H9 (cell line): ENCODE measurements at regions not wholly inside any gene's neighbourhood (a gene's known extent, or its start where the extent isn't known, plus 50 kb on each side); places are given as distances from the start of the nearest gene placed in this dataset.

Experiments used
- DNase-seq: peaks from one replicate; pipeline ENCODE4 v3.0.0-alpha.2; 2017
- H2AFZ ChIP-seq: one replicate; pipeline ENCODE4 v1.6.1; 2013; ENCODE audit warnings: mild to moderate bottlenecking, low read length, control low read depth, moderate library complexity
- H2AK5ac ChIP-seq: 2 replicates; pipeline ENCODE4 v1.6.1; 2013; ENCODE audit warnings: low read length, control low read depth, mixed read lengths; ENCODE audit not compliant: insufficient read length
- H2BK120ac ChIP-seq: one replicate; pipeline ENCODE4 v1.6.1; 2013; ENCODE audit warnings: low read depth, mild to moderate bottlenecking, low read length, control low read depth, inconsistent platforms; ENCODE audit not compliant: poor library complexity, severe bottlenecking
- H2BK12ac ChIP-seq: 2 replicates; pipeline ENCODE4 v1.6.1; 2013; ENCODE audit warnings: low read length, control low read depth, mixed read lengths, low read depth; ENCODE audit not compliant: insufficient read length
- H2BK15ac ChIP-seq: 2 replicates; pipeline ENCODE4 v1.6.1; 2013; ENCODE audit warnings: low read depth, low read length, control low read depth
- H2BK20ac ChIP-seq: one replicate; pipeline ENCODE4 v1.6.1; 2013; ENCODE audit warnings: low read depth, mild to moderate bottlenecking, low read length, control low read depth, inconsistent platforms; ENCODE audit not compliant: poor library complexity, severe bottlenecking
- H2BK5ac ChIP-seq: 2 replicates; pipeline ENCODE4 v1.6.1; 2013; ENCODE audit warnings: low read length, control low read depth, mixed read lengths; ENCODE audit not compliant: insufficient read length
- H3K14ac ChIP-seq: 2 replicates; pipeline ENCODE4 v1.6.1; 2013; ENCODE audit warnings: low read length, control low read depth; ENCODE audit not compliant: insufficient read depth
- H3K18ac ChIP-seq: 2 replicates; pipeline ENCODE4 v1.6.1; 2013; ENCODE audit warnings: low read depth, mild to moderate bottlenecking, mixed read lengths, low read length, control low read depth; ENCODE audit not compliant: insufficient read length
- H3K23ac ChIP-seq: 2 replicates; pipeline ENCODE4 v1.6.1; 2013; ENCODE audit warnings: low read length, control low read depth, mixed read lengths, low read depth; ENCODE audit not compliant: insufficient read length
- H3K23me2 ChIP-seq: 2 replicates; pipeline ENCODE4 v1.6.1; 2013; ENCODE audit warnings: low read depth, mild to moderate bottlenecking, mixed read lengths, low read length, control low read depth; ENCODE audit not compliant: insufficient read length, poor library complexity, severe bottlenecking
- H3K27ac ChIP-seq: 2 replicates; pipeline ENCODE4 v1.5.1; 2013; ENCODE audit warnings: low read length, control low read depth, mixed read lengths, low read depth; ENCODE audit not compliant: insufficient read length
- H3K27me3 ChIP-seq: 2 replicates; pipeline ENCODE4 v1.6.1; 2013; ENCODE audit warnings: low read length, control low read depth, inconsistent platforms; ENCODE audit not compliant: insufficient read depth
- H3K4ac ChIP-seq: 2 replicates; pipeline ENCODE4 v1.6.1; 2013; ENCODE audit warnings: low read depth, mild to moderate bottlenecking, control low read depth, inconsistent platforms, low read length, moderate library complexity
- H3K4me1 ChIP-seq: 2 replicates; pipeline ENCODE4 v1.6.1; 2013; ENCODE audit warnings: low read length, control low read depth, inconsistent platforms; ENCODE audit not compliant: insufficient read depth
- H3K4me2 ChIP-seq: 2 replicates; pipeline ENCODE4 v1.6.1; 2013; ENCODE audit warnings: low read length, control low read depth, mixed read lengths; ENCODE audit not compliant: insufficient read length, insufficient read depth
- H3K56ac ChIP-seq: 2 replicates; pipeline ENCODE4 v1.6.1; 2013; ENCODE audit warnings: low read depth, mild to moderate bottlenecking, mixed read lengths, low read length, control low read depth; ENCODE audit not compliant: insufficient read length
- H3K79me1 ChIP-seq: 2 replicates; pipeline ENCODE4 v1.6.1; 2013; ENCODE audit warnings: low read depth, mild to moderate bottlenecking, moderate library complexity, low read length, control low read depth, inconsistent platforms; ENCODE audit not compliant: insufficient read depth, poor library complexity, severe bottlenecking
- H3K79me2 ChIP-seq: 2 replicates; pipeline ENCODE4 v1.6.1; 2013; ENCODE audit warnings: low read length, control low read depth, inconsistent platforms; ENCODE audit not compliant: insufficient read depth
- H3K9ac ChIP-seq: 2 replicates; pipeline ENCODE4 v1.6.1; 2013; ENCODE audit warnings: low read length, control low read depth, mixed read lengths; ENCODE audit not compliant: insufficient read length; ENCODE audit errors: extremely low read depth
- H3K9me3 ChIP-seq: one replicate; pipeline ENCODE4 v1.6.1; 2013; ENCODE audit warnings: low read depth, low read length, inconsistent platforms; ENCODE audit not compliant: control insufficient read depth
- H3T11ph ChIP-seq: one replicate; pipeline ENCODE4 v1.6.1; 2013; ENCODE audit warnings: mild to moderate bottlenecking, low read length, control low read depth, inconsistent platforms
- H4K20me1 ChIP-seq: one replicate; pipeline ENCODE4 v1.6.1; 2013; ENCODE audit not compliant: control insufficient read depth, insufficient read length, insufficient read depth
- H4K5ac ChIP-seq: 2 replicates; pipeline ENCODE4 v1.6.1; 2013; ENCODE audit warnings: low read depth, mild to moderate bottlenecking, mixed read lengths, low read length, control low read depth; ENCODE audit not compliant: insufficient read length
- H4K8ac ChIP-seq: replicated peaks from 2 replicates; pipeline ENCODE4 v1.6.1; 2013; ENCODE audit warnings: low read length, control low read depth, mixed read lengths, low read depth; ENCODE audit not compliant: insufficient read length
- H4K91ac ChIP-seq: 2 replicates; pipeline ENCODE4 v1.6.1; 2013; ENCODE audit warnings: low read depth, mild to moderate bottlenecking, moderate library complexity, mixed read lengths, low read length, control low read depth; ENCODE audit not compliant: insufficient read length
- H3K27ac Mint-ChIP-seq, 3 experiments: 2 replicates in 2 of 3; 3 replicates in 1 of 3; pipeline ENCODE4 v1.8.0; 2020 to 2021; ENCODE audit warnings: mixed read lengths in 3 of 3, mild to moderate bottlenecking in 1 of 3, moderate library complexity in 1 of 3
- H3K27me3 Mint-ChIP-seq: 2 replicates; pipeline ENCODE4 v1.8.0; 2021; ENCODE audit warnings: low read depth, mild to moderate bottlenecking, moderate library complexity, mixed read lengths
- H3K36me3 Mint-ChIP-seq, 3 experiments: 2 replicates in 2 of 3; 3 replicates in 1 of 3; pipeline ENCODE4 v1.8.0; 2020 to 2021; ENCODE audit warnings: low read depth in 3 of 3, mixed read lengths in 3 of 3; ENCODE audit not compliant: insufficient read depth in 1 of 3
- H3K4me1 Mint-ChIP-seq, 2 experiments: 2 replicates each; pipeline ENCODE4 v1.8.0; 2020; ENCODE audit warnings: mixed read lengths in 2 of 2
- H3K4me3 Mint-ChIP-seq, 2 experiments: 2 replicates in 1 of 2; 3 replicates in 1 of 2; pipeline ENCODE4 v1.8.0; 2020 to 2021; ENCODE audit warnings: mild to moderate bottlenecking in 2 of 2, mixed read lengths in 2 of 2, moderate library complexity in 1 of 2
- H3K9me3 Mint-ChIP-seq, 2 experiments: 2 replicates in 1 of 2; 3 replicates in 1 of 2; pipeline ENCODE4 v1.8.0; 2020; ENCODE audit warnings: mild to moderate bottlenecking in 2 of 2, mixed read lengths in 2 of 2, moderate library complexity in 1 of 2
- CTCF ChIP-seq: fragments of 200-600 bp; sonication (generic); conservative IDR thresholded peaks from 3 replicates; pipeline ENCODE4 v1.8.0; 2021; ENCODE audit warnings: antibody characterized with exemption, mild to moderate bottlenecking
- WGBS: extraction: QIAGEN DNeasy Blood & Tissue Kit; methylation state at CpG from one replicate; pipeline ENCODE4 v1.1.7; 2013; ENCODE audit warnings: missing lambda C conversion rate, low lambda C conversion rate, mixed read lengths; ENCODE audit not compliant: insufficient read length; ENCODE audit errors: extremely low coverage; 5-methylcytosine and 5-hydroxymethylcytosine counted together

- Histone ChIP-seq H3K4me2 (no peak overlapping the region), H3K14ac (no peak overlapping the region), H2BK12ac (no peak overlapping the region), H3K27ac (no peak overlapping the region), H3K23ac (no peak overlapping the region), H2BK5ac (no peak overlapping the region), H3K56ac (no peak overlapping the region), H4K8ac (no peak overlapping the region), H3K4me1 (no peaks in the 10 kb centered on the region), H2BK15ac (no peak overlapping the region), H3K27me3 (no peaks in the 10 kb centered on the region; the same call in 1 of the 2 replicates), H3K4ac (no peak overlapping the region), H3K9ac (no peak overlapping the region), H4K91ac (no peak overlapping the region), H2AFZ (no peak overlapping the region), H2BK20ac (no peak overlapping the region), H2BK120ac (no peak overlapping the region), H3K23me2 (no peaks in the 10 kb centered on the region), H4K5ac (no peak overlapping the region), H3K79me1 (no peaks in the 10 kb centered on the region), H3T11ph (no peak overlapping the region), H4K20me1 (no peaks in the 10 kb centered on the region), H3K79me2 (no peaks in the 10 kb centered on the region), H3K9me3 (no peaks in the 10 kb centered on the region), H2AK5ac (no peak overlapping the region), H3K18ac (no peak overlapping the region)
- Mint-ChIP-seq H3K27me3 (peaks cover 90% of the 10 kb centered on the region), H3K9me3 (no peaks in the 10 kb centered on the region), H3K27ac (no peak overlapping the region), H3K4me1 (no peaks in the 10 kb centered on the region; a peak in 1 of 4 replicates), H3K4me3 (no peak overlapping the region), H3K36me3 (no peaks in the 10 kb centered on the region)
- no CpG with 5 or more reads among the region's 15 CpGs for WGBS
- no peak for DNase-seq
- TF ChIP-seq CTCF = no peak
Measured at GRCh38 chr12:130031041-130031440, 127.2 kb upstream of the TMEM132D start.
